H9 (cell line): ENCODE measurements at regions not wholly inside any gene's neighbourhood (a gene's known extent, or its start where the extent isn't known, plus 50 kb on each side); places are given as distances from the start of the nearest gene placed in this dataset.

Source experiments
- DNase-seq: peaks from one replicate; pipeline ENCODE4 v3.0.0-alpha.2; 2017
- H2AFZ ChIP-seq: one replicate; pipeline ENCODE4 v1.6.1; 2013; ENCODE audit warnings: mild to moderate bottlenecking, low read length, control low read depth, moderate library complexity
- H2AK5ac ChIP-seq: 2 replicates; pipeline ENCODE4 v1.6.1; 2013; ENCODE audit warnings: low read length, control low read depth, mixed read lengths; ENCODE audit not compliant: insufficient read length
- H2BK120ac ChIP-seq: one replicate; pipeline ENCODE4 v1.6.1; 2013; ENCODE audit warnings: low read depth, mild to moderate bottlenecking, low read length, control low read depth, inconsistent platforms; ENCODE audit not compliant: poor library complexity, severe bottlenecking
- H2BK12ac ChIP-seq: 2 replicates; pipeline ENCODE4 v1.6.1; 2013; ENCODE audit warnings: low read length, control low read depth, mixed read lengths, low read depth; ENCODE audit not compliant: insufficient read length
- H2BK15ac ChIP-seq: 2 replicates; pipeline ENCODE4 v1.6.1; 2013; ENCODE audit warnings: low read depth, low read length, control low read depth
- H2BK20ac ChIP-seq: one replicate; pipeline ENCODE4 v1.6.1; 2013; ENCODE audit warnings: low read depth, mild to moderate bottlenecking, low read length, control low read depth, inconsistent platforms; ENCODE audit not compliant: poor library complexity, severe bottlenecking
- H2BK5ac ChIP-seq: 2 replicates; pipeline ENCODE4 v1.6.1; 2013; ENCODE audit warnings: low read length, control low read depth, mixed read lengths; ENCODE audit not compliant: insufficient read length
- H3K14ac ChIP-seq: 2 replicates; pipeline ENCODE4 v1.6.1; 2013; ENCODE audit warnings: low read length, control low read depth; ENCODE audit not compliant: insufficient read depth
- H3K18ac ChIP-seq: 2 replicates; pipeline ENCODE4 v1.6.1; 2013; ENCODE audit warnings: low read depth, mild to moderate bottlenecking, mixed read lengths, low read length, control low read depth; ENCODE audit not compliant: insufficient read length
- H3K23ac ChIP-seq: 2 replicates; pipeline ENCODE4 v1.6.1; 2013; ENCODE audit warnings: low read length, control low read depth, mixed read lengths, low read depth; ENCODE audit not compliant: insufficient read length
- H3K23me2 ChIP-seq: 2 replicates; pipeline ENCODE4 v1.6.1; 2013; ENCODE audit warnings: low read depth, mild to moderate bottlenecking, mixed read lengths, low read length, control low read depth; ENCODE audit not compliant: insufficient read length, poor library complexity, severe bottlenecking
- H3K27ac ChIP-seq: 2 replicates; pipeline ENCODE4 v1.5.1; 2013; ENCODE audit warnings: low read length, control low read depth, mixed read lengths, low read depth; ENCODE audit not compliant: insufficient read length
- H3K27me3 ChIP-seq: 2 replicates; pipeline ENCODE4 v1.6.1; 2013; ENCODE audit warnings: low read length, control low read depth, inconsistent platforms; ENCODE audit not compliant: insufficient read depth
- H3K4ac ChIP-seq: 2 replicates; pipeline ENCODE4 v1.6.1; 2013; ENCODE audit warnings: low read depth, mild to moderate bottlenecking, control low read depth, inconsistent platforms, low read length, moderate library complexity
- H3K4me1 ChIP-seq: 2 replicates; pipeline ENCODE4 v1.6.1; 2013; ENCODE audit warnings: low read length, control low read depth, inconsistent platforms; ENCODE audit not compliant: insufficient read depth
- H3K4me2 ChIP-seq: 2 replicates; pipeline ENCODE4 v1.6.1; 2013; ENCODE audit warnings: low read length, control low read depth, mixed read lengths; ENCODE audit not compliant: insufficient read length, insufficient read depth
- H3K56ac ChIP-seq: 2 replicates; pipeline ENCODE4 v1.6.1; 2013; ENCODE audit warnings: low read depth, mild to moderate bottlenecking, mixed read lengths, low read length, control low read depth; ENCODE audit not compliant: insufficient read length
- H3K79me1 ChIP-seq: 2 replicates; pipeline ENCODE4 v1.6.1; 2013; ENCODE audit warnings: low read depth, mild to moderate bottlenecking, moderate library complexity, low read length, control low read depth, inconsistent platforms; ENCODE audit not compliant: insufficient read depth, poor library complexity, severe bottlenecking
- H3K79me2 ChIP-seq: 2 replicates; pipeline ENCODE4 v1.6.1; 2013; ENCODE audit warnings: low read length, control low read depth, inconsistent platforms; ENCODE audit not compliant: insufficient read depth
- H3K9ac ChIP-seq: 2 replicates; pipeline ENCODE4 v1.6.1; 2013; ENCODE audit warnings: low read length, control low read depth, mixed read lengths; ENCODE audit not compliant: insufficient read length; ENCODE audit errors: extremely low read depth
- H3K9me3 ChIP-seq: one replicate; pipeline ENCODE4 v1.6.1; 2013; ENCODE audit warnings: low read depth, low read length, inconsistent platforms; ENCODE audit not compliant: control insufficient read depth
- H3T11ph ChIP-seq: one replicate; pipeline ENCODE4 v1.6.1; 2013; ENCODE audit warnings: mild to moderate bottlenecking, low read length, control low read depth, inconsistent platforms
- H4K20me1 ChIP-seq: one replicate; pipeline ENCODE4 v1.6.1; 2013; ENCODE audit not compliant: control insufficient read depth, insufficient read length, insufficient read depth
- H4K5ac ChIP-seq: 2 replicates; pipeline ENCODE4 v1.6.1; 2013; ENCODE audit warnings: low read depth, mild to moderate bottlenecking, mixed read lengths, low read length, control low read depth; ENCODE audit not compliant: insufficient read length
- H4K8ac ChIP-seq: replicated peaks from 2 replicates; pipeline ENCODE4 v1.6.1; 2013; ENCODE audit warnings: low read length, control low read depth, mixed read lengths, low read depth; ENCODE audit not compliant: insufficient read length
- H4K91ac ChIP-seq: 2 replicates; pipeline ENCODE4 v1.6.1; 2013; ENCODE audit warnings: low read depth, mild to moderate bottlenecking, moderate library complexity, mixed read lengths, low read length, control low read depth; ENCODE audit not compliant: insufficient read length
- H3K27ac Mint-ChIP-seq, 3 experiments: 2 replicates in 2 of 3; 3 replicates in 1 of 3; pipeline ENCODE4 v1.8.0; 2020 to 2021; ENCODE audit warnings: mixed read lengths in 3 of 3, mild to moderate bottlenecking in 1 of 3, moderate library complexity in 1 of 3
- H3K27me3 Mint-ChIP-seq: 2 replicates; pipeline ENCODE4 v1.8.0; 2021; ENCODE audit warnings: low read depth, mild to moderate bottlenecking, moderate library complexity, mixed read lengths
- H3K36me3 Mint-ChIP-seq, 3 experiments: 2 replicates in 2 of 3; 3 replicates in 1 of 3; pipeline ENCODE4 v1.8.0; 2020 to 2021; ENCODE audit warnings: low read depth in 3 of 3, mixed read lengths in 3 of 3; ENCODE audit not compliant: insufficient read depth in 1 of 3
- H3K4me1 Mint-ChIP-seq, 2 experiments: 2 replicates each; pipeline ENCODE4 v1.8.0; 2020; ENCODE audit warnings: mixed read lengths in 2 of 2
- H3K4me3 Mint-ChIP-seq, 2 experiments: 2 replicates in 1 of 2; 3 replicates in 1 of 2; pipeline ENCODE4 v1.8.0; 2020 to 2021; ENCODE audit warnings: mild to moderate bottlenecking in 2 of 2, mixed read lengths in 2 of 2, moderate library complexity in 1 of 2
- H3K9me3 Mint-ChIP-seq, 2 experiments: 2 replicates in 1 of 2; 3 replicates in 1 of 2; pipeline ENCODE4 v1.8.0; 2020; ENCODE audit warnings: mild to moderate bottlenecking in 2 of 2, mixed read lengths in 2 of 2, moderate library complexity in 1 of 2
- WGBS: extraction: QIAGEN DNeasy Blood & Tissue Kit; methylation state at CpG from one replicate; pipeline ENCODE4 v1.1.7; 2013; ENCODE audit warnings: missing lambda C conversion rate, low lambda C conversion rate, mixed read lengths; ENCODE audit not compliant: insufficient read length; ENCODE audit errors: extremely low coverage; 5-methylcytosine and 5-hydroxymethylcytosine counted together
- TF ChIP-seq, protein P1 (sequence below): fragments of 200-600 bp; sonication (generic); conservative IDR thresholded peaks from 3 replicates; pipeline ENCODE4 v1.8.0; 2021; ENCODE audit warnings: antibody characterized with exemption, mild to moderate bottlenecking

DNA sequence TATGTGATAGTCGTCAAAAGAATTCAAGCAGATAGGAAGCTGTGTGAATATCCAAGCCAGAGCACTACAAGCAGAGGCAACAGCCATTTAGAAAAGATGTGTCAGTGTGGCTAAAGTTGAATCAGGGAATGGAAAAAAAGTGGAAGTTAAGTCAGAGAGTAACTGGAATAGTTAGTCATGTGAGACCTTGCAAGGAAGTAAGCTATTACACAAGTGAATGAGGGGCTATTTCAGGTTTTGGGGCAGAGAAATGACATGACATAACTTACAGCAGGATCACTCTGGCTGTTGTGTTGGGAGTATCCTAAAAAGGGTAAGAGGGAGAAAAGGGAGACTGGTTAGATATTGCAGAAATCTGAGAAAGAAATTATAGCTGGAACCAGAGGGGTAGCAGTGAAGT is 236.6 kb upstream of the PCDH18 start:
- H3K27me3 Mint-ChIP-seq, result no peaks in the 10 kb centered on the region
- H2BK20ac ChIP-seq, result no peak overlapping the region
- no peak overlapping the region for H3K27ac Mint-ChIP-seq
- no peak overlapping the region for H3T11ph ChIP-seq
- H3K27me3 ChIP-seq, result no peaks in the 10 kb centered on the region
- H3K79me1 ChIP-seq, result no peaks in the 10 kb centered on the region
- no peaks in the 10 kb centered on the region for H4K20me1 ChIP-seq
- WGBS, result no CpG with 5 or more reads among the region's 1 CpG
- H3K79me2 ChIP-seq, result no peaks in the 10 kb centered on the region
- H4K91ac ChIP-seq, result no peak overlapping the region
- H3K9ac ChIP-seq, result no peak overlapping the region
- no peak overlapping the region for H3K27ac ChIP-seq
- no peak overlapping the region for H2AFZ ChIP-seq
- no peak overlapping the region for H3K56ac ChIP-seq
- no peak overlapping the region for H2BK12ac ChIP-seq
- H3K4me1 Mint-ChIP-seq, result no peaks in the 10 kb centered on the region
- H3K23ac ChIP-seq, result no peak overlapping the region
- no peak overlapping the region for H3K14ac ChIP-seq
- no peak overlapping the region for H4K8ac ChIP-seq
- no peak overlapping the region for H3K4me2 ChIP-seq
- DNase-seq, result no peak
- H3K36me3 Mint-ChIP-seq, result no peaks in the 10 kb centered on the region; a peak in 1 of 7 replicates
- H3K9me3 Mint-ChIP-seq, result no peaks in the 10 kb centered on the region; a peak in 1 of 5 replicates
- no peak overlapping the region for H2AK5ac ChIP-seq
- TF ChIP-seq, protein P1, sequence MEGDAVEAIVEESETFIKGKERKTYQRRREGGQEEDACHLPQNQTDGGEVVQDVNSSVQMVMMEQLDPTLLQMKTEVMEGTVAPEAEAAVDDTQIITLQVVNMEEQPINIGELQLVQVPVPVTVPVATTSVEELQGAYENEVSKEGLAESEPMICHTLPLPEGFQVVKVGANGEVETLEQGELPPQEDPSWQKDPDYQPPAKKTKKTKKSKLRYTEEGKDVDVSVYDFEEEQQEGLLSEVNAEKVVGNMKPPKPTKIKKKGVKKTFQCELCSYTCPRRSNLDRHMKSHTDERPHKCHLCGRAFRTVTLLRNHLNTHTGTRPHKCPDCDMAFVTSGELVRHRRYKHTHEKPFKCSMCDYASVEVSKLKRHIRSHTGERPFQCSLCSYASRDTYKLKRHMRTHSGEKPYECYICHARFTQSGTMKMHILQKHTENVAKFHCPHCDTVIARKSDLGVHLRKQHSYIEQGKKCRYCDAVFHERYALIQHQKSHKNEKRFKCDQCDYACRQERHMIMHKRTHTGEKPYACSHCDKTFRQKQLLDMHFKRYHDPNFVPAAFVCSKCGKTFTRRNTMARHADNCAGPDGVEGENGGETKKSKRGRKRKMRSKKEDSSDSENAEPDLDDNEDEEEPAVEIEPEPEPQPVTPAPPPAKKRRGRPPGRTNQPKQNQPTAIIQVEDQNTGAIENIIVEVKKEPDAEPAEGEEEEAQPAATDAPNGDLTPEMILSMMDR, result no peak
- no peak overlapping the region for H2BK120ac ChIP-seq
- no peak overlapping the region for H3K4ac ChIP-seq
- H3K23me2 ChIP-seq, result no peaks in the 10 kb centered on the region
- no peak overlapping the region for H3K4me3 Mint-ChIP-seq
- no peaks in the 10 kb centered on the region for H3K4me1 ChIP-seq
- H2BK15ac ChIP-seq, result no peak overlapping the region
- no peak overlapping the region for H4K5ac ChIP-seq
- no peak overlapping the region for H3K18ac ChIP-seq
- H2BK5ac ChIP-seq, result no peak overlapping the region
- H3K9me3 ChIP-seq, result no peaks in the 10 kb centered on the region
